ENCODE measurements at regions not wholly inside any gene's neighbourhood (a gene's known extent, or its start where the extent isn't known, plus 50 kb on each side); places are given as distances from the start of the nearest gene placed in this dataset.

- CTCF ChIA-PET (ENCODE audit: partially characterized antibody) = interaction anchor here (0.6 to 1.6 kb wide), 5 partner anchors 15 to 94 kb away, joined by 3 to 6 read pairs (median 4); no protein-coding TSS in a partner anchor
- H3K4me2 ChIP-seq (ENCODE audit: insufficient read depth in 1 of 2, low read depth in 2 of 2, low read length in 2 of 2) = peak overlapping the region; percentile 13 to 59
- peak overlapping the region; percentile 77 for H2AFZ ChIP-seq (ENCODE audit: low read length)
- TF ChIP-seq BACH1 (IDR thresholded peaks at IDR 0.05; ENCODE audit: low read length) (peak; percentile 73), EZH2 (IDR thresholded peaks at IDR 0.05; ENCODE audit: low read depth, low read length, severe bottlenecking) (no peak), HDAC2 (IDR thresholded peaks at IDR 0.05; ENCODE audit: borderline replicate concordance in 1 of 2, low read depth in 2 of 2, low read length in 2 of 2) (no peak), TAF1 (IDR thresholded peaks at IDR 0.05; ENCODE audit: low read depth, low read length) (no peak), CTBP2 (IDR thresholded peaks at IDR 0.05; ENCODE audit: borderline replicate concordance, insufficient read depth, insufficient read length, low read length) (no peak), JUND (IDR thresholded peaks at IDR 0.05; ENCODE audit: low read length) (0 out of 2 replicates have a peak, but pooled peaks have one; percentile 34), CBX5 (IDR thresholded peaks at IDR 0.05; ENCODE audit: low read depth, low read length) (no peak)
These were observed 121.1 kb downstream of the PLEKHG1 start for GRCh38 chr6:150720774-150721233.

More at GRCh38 chr6:150720774-150721233, 121.1 kb downstream of the PLEKHG1 start:
- Histone ChIP-seq H2BK15ac (ENCODE audit: low read length) (no peak overlapping the region), H3K4me3 (ENCODE audit: extremely low read depth in 1 of 4, insufficient read depth in 2 of 4, low read depth in 3 of 4, low read length in 4 of 4) (peak overlapping the region in 1 of 4 experiments; percentile 3; a peak in 3 of 8 replicates), H2BK5ac (ENCODE audit: low read depth, low read length) (no peak overlapping the region), H2BK12ac (ENCODE audit: low read depth, low read length) (no peak overlapping the region), H3K36me3 (ENCODE audit: control insufficient read depth in 2 of 4, insufficient read depth in 4 of 4, low read length in 3 of 4) (no peaks in the 10 kb centered on the region), H3K56ac (replicated peaks; ENCODE audit: insufficient read length, low read depth, low read length) (no peak overlapping the region), H3K4me1 (replicated peaks in 1 of 4; ENCODE audit: control insufficient read depth in 3 of 4, insufficient read depth in 4 of 4, low read length in 3 of 4) (peaks cover 2 to 11% (median 9%) of the 10 kb centered on the region in 4 experiments; a peak in 5 of 7 replicates), H3K14ac (ENCODE audit: insufficient read length) (no peak overlapping the region), H3K23me2 (ENCODE audit: low read depth, low read length) (no peaks in the 10 kb centered on the region), H3K27ac (ENCODE audit: low read depth, low read length) (no peak overlapping the region), H3K9me3 (ENCODE audit: insufficient read depth in 2 of 2, low read depth in 1 of 2, low read length in 1 of 2) (no peaks in the 10 kb centered on the region), H2BK120ac (replicated peaks; ENCODE audit: low read depth, low read length) (no peak overlapping the region), H3K23ac (ENCODE audit: insufficient read length) (no peak overlapping the region), H3K79me1 (ENCODE audit: low read depth, low read length) (no peaks in the 10 kb centered on the region), H3K79me2 (ENCODE audit: control insufficient read depth in 1 of 2, insufficient read depth in 2 of 2, low read length in 2 of 2) (no peaks in the 10 kb centered on the region), H4K91ac (replicated peaks; ENCODE audit: insufficient read length, low read length) (no peak overlapping the region), H3K4ac (replicated peaks; ENCODE audit: insufficient read length, low read depth, low read length) (no peak overlapping the region), H4K8ac (ENCODE audit: extremely low read depth, insufficient read depth, low read length) (no peak overlapping the region), H3K27me3 (replicated peaks in 1 of 4; ENCODE audit: control insufficient read depth in 3 of 4, extremely low read depth in 1 of 4, insufficient read depth in 3 of 4, low read length in 3 of 4) (no peaks in the 10 kb centered on the region), H2AK5ac (ENCODE audit: low read depth, low read length) (no peak overlapping the region), H3K9ac (replicated peaks in 1 of 4; ENCODE audit: extremely low read depth in 1 of 4, low read depth in 3 of 4, low read length in 3 of 4) (0 out of 7 replicates have a peak overlapping the region, but pooled peaks of 1 of the 4 experiments have one; percentile 21), H4K20me1 (replicated peaks in 1 of 2; ENCODE audit: control insufficient read depth in 1 of 2, insufficient read depth in 2 of 2, low read length in 2 of 2) (no peaks in the 10 kb centered on the region), H3K18ac (ENCODE audit: extremely low read depth, low read length) (no peak overlapping the region), H2BK20ac (ENCODE audit: low read length) (no peak overlapping the region), H4K5ac (ENCODE audit: insufficient read length, low read depth, low read length) (no peak overlapping the region)
- peak; percentile 77 for FAIRE-seq
- WGBS, 2 experiments (ENCODE audit: extremely low coverage in 1 of 2, insufficient coverage in 1 of 2, insufficient read length in 1 of 2, insufficient replicate concordance in 2 of 2, low coverage in 1 of 2, low lambda C conversion rate in 2 of 2, missing lambda C conversion rate in 1 of 2) = 41% methylated on average over 5 of the region's 5 CpGs; no CpG with 5 or more reads in 1 of the 2 experiments
- no peak for DNase-seq (ENCODE audit: low read depth in 1 of 2, low spot score in 2 of 2)
- POLR2A ChIA-PET (ENCODE audit: partially characterized antibody) = no interaction called here

Measured in H1 (cell line).